DMS 273 treated with DMSO at 0.1 percent for 48 hours (cell line): ENCODE measurements at regions not wholly inside any gene's neighbourhood (a gene's known extent, or its start where the extent isn't known, plus 50 kb on each side); places are given as distances from the start of the nearest gene placed in this dataset.
A peak's percentile ranks its signal among the peaks of the same experiment; 100 is the strongest.
"Not testable (repeated sequence)": the region's sequence is repeated elsewhere in the genome, so short reads cannot be mapped to it uniquely, and the experiment has no call there.

Experiments used
- DNase-seq: peaks from one replicate; lab custom pipeline; 2025; lab: John Stamatoyannopoulos, UW

- DNase-seq = no peak
Observed at GRCh38 chr5:74461251-74461650, 179.3 kb downstream of the ENC1 start.

- no peak for DNase-seq
Observed at GRCh38 chr5:74460694-74461093, 179.8 kb downstream of the ENC1 start.

- DNase-seq = no peak
Observed at GRCh38 chr5:74459984-74460383, 180.5 kb downstream of the ENC1 start.

- DNase-seq = no peak
Observed at GRCh38 chr5:74457876-74458275, 182.7 kb downstream of the ENC1 start.

GRCh38 chr5:74454263-74455030 lies 186.1 kb downstream of the ENC1 start:
- DNase-seq = no peak

- DNase-seq = no peak
Observed at GRCh38 chr5:74452856-74453255, 187.7 kb downstream of the ENC1 start.

GRCh38 chr5:74450095-74450494 lies 190.4 kb downstream of the ENC1 start:
- DNase-seq = no peak

GRCh38 chr5:74446725-74447241 lies 193.7 kb downstream of the ENC1 start:
- no peak for DNase-seq

GRCh38 chr5:74442466-74442865 lies 198.1 kb downstream of the ENC1 start:
- DNase-seq = no peak

GRCh38 chr5:74441616-74442015 lies 198.9 kb downstream of the ENC1 start:
- DNase-seq = peak; percentile 82

GRCh38 chr5:74440341-74440740 lies 200.2 kb downstream of the ENC1 start:
- DNase-seq = no peak

- DNase-seq = not testable (repeated sequence)
Observed at GRCh38 chr5:74437870-74438269, 202.7 kb downstream of the ENC1 start.

GRCh38 chr5:74433896-74434829 lies 206.4 kb downstream of the ENC1 start:
- DNase-seq = no peak

GRCh38 chr5:74433255-74433895 lies 207.2 kb downstream of the ENC1 start:
- no peak for DNase-seq

- no peak for DNase-seq
Observed at GRCh38 chr5:74432721-74433120, 207.8 kb downstream of the ENC1 start.

GRCh38 chr5:74432216-74432615 lies 208.3 kb downstream of the ENC1 start:
- no peak for DNase-seq

GRCh38 chr5:74431290-74431669 lies 209.2 kb downstream of the ENC1 start:
- no peak for DNase-seq

- DNase-seq = no peak
Observed at GRCh38 chr5:74430631-74431289, 209.8 kb downstream of the ENC1 start.

- DNase-seq = no peak
Observed at GRCh38 chr5:74429495-74429894, 211.0 kb downstream of the ENC1 start.

GRCh38 chr5:74428876-74429275 lies 211.7 kb downstream of the ENC1 start:
- DNase-seq = no peak

- DNase-seq = no peak
Observed at GRCh38 chr5:74428275-74428674, 212.3 kb downstream of the ENC1 start.

GRCh38 chr5:74426506-74426905 lies 214.0 kb downstream of the ENC1 start:
- DNase-seq = peak; percentile 96
